HEK293 (cell line): ENCODE measurements at regions not wholly inside any gene's neighbourhood (a gene's known extent, or its start where the extent isn't known, plus 50 kb on each side); places are given as distances from the start of the nearest gene placed in this dataset.

ENCODE experiments used
- CTCF ChIA-PET: fragments of 350-600 bp; formaldehyde crosslinking; extraction: SDS; loops from one replicate; lab custom pipeline; 2021; ENCODE audit warnings: antibody characterized with exemption; lab: Yijun Ruan, JAX
- POLR2A ChIA-PET: fragments of 300-600 bp; formaldehyde crosslinking; extraction: SDS; loops from one replicate; lab custom pipeline; 2020; ENCODE audit warnings: antibody characterized with exemption, inconsistent platforms; lab: Yijun Ruan, JAX
- H3K27ac ChIP-seq: fragments of 200-500 bp; sonication (Bioruptor generic); 2 replicates; pipeline ENCODE4 v1.5.1; 2014; ENCODE audit warnings: low read depth, low read length, control low read depth, inconsistent platforms; ENCODE audit errors: extremely low read depth
- H3K36me3 ChIP-seq, 2 experiments: fragments of 200-500 bp in 1 of 2; sonication (Bioruptor generic) in 1 of 2; 1 replicate in 1 of 2; 2 replicates in 1 of 2; pipeline ENCODE4 v1.5.1; 2014 to 2017; ENCODE audit warnings: inconsistent platforms in 2 of 2, low read length in 2 of 2; ENCODE audit not compliant: control insufficient read depth in 2 of 2, insufficient read depth in 1 of 2
- H3K4me1 ChIP-seq: fragments of 200-500 bp; sonication (Bioruptor generic); 2 replicates; pipeline ENCODE4 v1.5.1; 2014; ENCODE audit warnings: mild to moderate bottlenecking, low read length, inconsistent platforms; ENCODE audit not compliant: control insufficient read depth, insufficient read depth
- H3K4me3 ChIP-seq: 2 replicates; pipeline ENCODE4 v1.5.1; 2011; ENCODE audit warnings: low read depth, mild to moderate bottlenecking, control low read depth, low read length, moderate library complexity
- H3K9me3 ChIP-seq: fragments of 200-500 bp; sonication (Bioruptor generic); 2 replicates; pipeline ENCODE4 v1.5.1; 2014; ENCODE audit warnings: low read depth, low read length, inconsistent platforms; ENCODE audit not compliant: control insufficient read depth, insufficient read depth
- CTCF ChIP-seq: fragments of 450-650 bp; formaldehyde crosslinking; IDR thresholded peaks from 2 replicates; pipeline ENCODE4 v1.5.1; 2016; ENCODE audit warnings: missing biosample characterization, missing genetic modification characterization
- ELK4 ChIP-seq: IDR thresholded peaks from 2 replicates; pipeline ENCODE4 v1.6.1; 2011; ENCODE audit warnings: mild to moderate bottlenecking, low read depth, low read length, borderline replicate concordance
- GLIS2 ChIP-seq: fragments of 450-650 bp; formaldehyde crosslinking; IDR thresholded peaks from 2 replicates; pipeline ENCODE4 v1.5.1; 2016; ENCODE audit warnings: missing biosample characterization, missing genetic modification characterization
- KLF10 ChIP-seq: fragments of 450-650 bp; IDR thresholded peaks from 2 replicates; pipeline ENCODE4 v1.5.1; 2018; ENCODE audit warnings: missing biosample characterization, mild to moderate bottlenecking, missing genetic modification characterization
- KLF7 ChIP-seq: fragments of 450-650 bp; formaldehyde crosslinking; IDR thresholded peaks from 2 replicates; pipeline ENCODE4 v1.5.1; 2016; ENCODE audit warnings: missing biosample characterization, missing genetic modification characterization, borderline replicate concordance
- KLF9 ChIP-seq: fragments of 450-650 bp; formaldehyde crosslinking; IDR thresholded peaks from 2 replicates; pipeline ENCODE4 v1.5.1; 2016; ENCODE audit warnings: missing biosample characterization, missing genetic modification characterization, low read depth
- MYNN ChIP-seq: fragments of 450-650 bp; formaldehyde crosslinking; IDR thresholded peaks from 2 replicates; pipeline ENCODE4 v1.5.1; 2016; ENCODE audit warnings: missing biosample characterization, missing genetic modification characterization, borderline replicate concordance
- TRIM28 ChIP-seq: IDR thresholded peaks from 2 replicates; pipeline ENCODE4 v1.6.1; 2011; ENCODE audit warnings: low read length, control low read depth, borderline replicate concordance
- ZBTB48 ChIP-seq: fragments of 450-650 bp; formaldehyde crosslinking; IDR thresholded peaks from 2 replicates; pipeline ENCODE4 v1.5.1; 2016; ENCODE audit warnings: missing biosample characterization, missing genetic modification characterization
- ZEB2 ChIP-seq: fragments of 450-650 bp; formaldehyde crosslinking; IDR thresholded peaks from 2 replicates; pipeline ENCODE4 v1.5.1; 2016; ENCODE audit warnings: missing biosample characterization, missing genetic modification characterization
- ZFHX2 ChIP-seq: fragments of 450-650 bp; formaldehyde crosslinking; conservative IDR thresholded peaks from 2 replicates; pipeline ENCODE4 v1.5.1; 2016; ENCODE audit warnings: missing biosample characterization, missing genetic modification characterization
- ZNF121 ChIP-seq: fragments of 450-650 bp; formaldehyde crosslinking; IDR thresholded peaks from 2 replicates; pipeline ENCODE4 v1.5.1; 2016; ENCODE audit warnings: missing biosample characterization, missing genetic modification characterization
- ZNF132 ChIP-seq: fragments of 450-650 bp; formaldehyde crosslinking; IDR thresholded peaks from 2 replicates; pipeline ENCODE4 v1.5.1; 2017; ENCODE audit warnings: missing biosample characterization, missing genetic modification characterization, borderline replicate concordance
- ZNF16 ChIP-seq: fragments of 450-650 bp; formaldehyde crosslinking; IDR thresholded peaks from 2 replicates; pipeline ENCODE4 v1.5.1; 2016; ENCODE audit warnings: low read depth, missing biosample characterization, missing genetic modification characterization
- ZNF169 ChIP-seq: fragments of 450-650 bp; formaldehyde crosslinking; IDR thresholded peaks from 2 replicates; pipeline ENCODE4 v1.5.1; 2016; ENCODE audit warnings: missing biosample characterization, missing genetic modification characterization
- ZNF174 ChIP-seq: fragments of 450-650 bp; formaldehyde crosslinking; IDR thresholded peaks from 2 replicates; pipeline ENCODE4 v1.5.0; 2017; ENCODE audit warnings: missing biosample characterization, mild to moderate bottlenecking, missing genetic modification characterization
- ZNF211 ChIP-seq: fragments of 450-650 bp; formaldehyde crosslinking; IDR thresholded peaks from 2 replicates; pipeline ENCODE4 v1.5.1; 2016; ENCODE audit warnings: low read depth, missing biosample characterization, missing genetic modification characterization
- ZNF23 ChIP-seq: fragments of 450-650 bp; formaldehyde crosslinking; IDR thresholded peaks from 2 replicates; pipeline ENCODE4 v1.5.1; 2016; ENCODE audit warnings: missing biosample characterization, missing genetic modification characterization, borderline replicate concordance
- ZNF248 ChIP-seq: fragments of 450-650 bp; formaldehyde crosslinking; IDR thresholded peaks from 2 replicates; pipeline ENCODE4 v1.5.1; 2017; ENCODE audit warnings: missing biosample characterization, missing genetic modification characterization
- ZNF341 ChIP-seq: fragments of 450-650 bp; formaldehyde crosslinking; IDR thresholded peaks from 2 replicates; pipeline ENCODE4; 2016; ENCODE audit warnings: low read depth, missing biosample characterization, missing genetic modification characterization
- ZNF354C ChIP-seq: fragments of 450-650 bp; formaldehyde crosslinking; IDR thresholded peaks from 2 replicates; pipeline ENCODE4 v1.5.1; 2016; ENCODE audit warnings: missing biosample characterization, missing genetic modification characterization, low read depth, borderline replicate concordance
- ZNF416 ChIP-seq: fragments of 450-650 bp; formaldehyde crosslinking; IDR thresholded peaks from 2 replicates; pipeline ENCODE4 v1.5.1; 2016; ENCODE audit warnings: missing biosample characterization, missing genetic modification characterization
- ZNF488 ChIP-seq: fragments of 450-650 bp; formaldehyde crosslinking; IDR thresholded peaks from 2 replicates; pipeline ENCODE4 v1.5.1; 2016; ENCODE audit warnings: missing biosample characterization, missing genetic modification characterization
- ZNF626 ChIP-seq: fragments of 450-650 bp; sonication (Bioruptor Pico); formaldehyde crosslinking; IDR thresholded peaks from 2 replicates; pipeline ENCODE4 v1.5.1; 2018; ENCODE audit warnings: missing biosample characterization, missing genetic modification characterization, inconsistent platforms
- ZNF692 ChIP-seq: fragments of 450-650 bp; formaldehyde crosslinking; IDR thresholded peaks from 2 replicates; pipeline ENCODE4 v1.5.1; 2016; ENCODE audit warnings: missing biosample characterization, missing genetic modification characterization
- ZNF707 ChIP-seq: fragments of 450-650 bp; formaldehyde crosslinking; IDR thresholded peaks from 2 replicates; pipeline ENCODE4 v1.5.1; 2016; ENCODE audit warnings: missing biosample characterization, missing genetic modification characterization
- ZNF843 ChIP-seq: fragments of 450-650 bp; formaldehyde crosslinking; IDR thresholded peaks from 2 replicates; pipeline ENCODE4 v1.5.1; 2016; ENCODE audit warnings: missing biosample characterization, missing genetic modification characterization
- TF ChIP-seq, protein P1 (sequence below): fragments of 450-650 bp; formaldehyde crosslinking; IDR thresholded peaks from 2 replicates; pipeline ENCODE4 v1.5.1; 2016; ENCODE audit warnings: missing biosample characterization, missing genetic modification characterization

GRCh38 chr2:60216452-60216995 lies 336.9 kb downstream of the BCL11A start:
- H3K9me3 ChIP-seq, result no peaks in the 10 kb centered on the region
- H3K4me3 ChIP-seq, result no peak overlapping the region
- POLR2A ChIA-PET, result no interaction called here
- H3K4me1 ChIP-seq, result peaks cover 8% of the 10 kb centered on the region
- no peaks in the 10 kb centered on the region for H3K36me3 ChIP-seq
- no peak overlapping the region for H3K27ac ChIP-seq
- TF ChIP-seq KLF7 (tag by site-specific recombination), result no peak
- TF ChIP-seq ZNF211 (tag by site-specific recombination), result no peak
- TF ChIP-seq ZFHX2 (tag by site-specific recombination), result no peak
- TF ChIP-seq ELK4, result no peak
- no peak for TF ChIP-seq CTCF
- TF ChIP-seq ZNF488 (tag by site-specific recombination), result no peak
- no peak for TF ChIP-seq ZNF23 (tag by site-specific recombination)
- no peak for TF ChIP-seq ZNF416 (tag by site-specific recombination)
- TF ChIP-seq ZNF169 (tag by site-specific recombination), result no peak
- no peak for TF ChIP-seq KLF9 (tag by site-specific recombination)
- TF ChIP-seq, protein P1, sequence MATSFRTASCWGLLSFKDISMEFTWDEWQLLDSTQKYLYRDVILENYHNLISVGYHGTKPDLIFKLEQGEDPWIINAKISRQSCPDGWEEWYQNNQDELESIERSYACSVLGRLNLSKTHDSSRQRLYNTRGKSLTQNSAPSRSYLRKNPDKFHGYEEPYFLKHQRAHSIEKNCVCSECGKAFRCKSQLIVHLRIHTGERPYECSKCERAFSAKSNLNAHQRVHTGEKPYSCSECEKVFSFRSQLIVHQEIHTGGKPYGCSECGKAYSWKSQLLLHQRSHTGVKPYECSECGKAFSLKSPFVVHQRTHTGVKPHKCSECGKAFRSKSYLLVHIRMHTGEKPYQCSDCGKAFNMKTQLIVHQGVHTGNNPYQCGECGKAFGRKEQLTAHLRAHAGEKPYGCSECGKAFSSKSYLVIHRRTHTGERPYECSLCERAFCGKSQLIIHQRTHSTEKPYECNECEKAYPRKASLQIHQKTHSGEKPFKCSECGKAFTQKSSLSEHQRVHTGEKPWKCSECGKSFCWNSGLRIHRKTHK, result no peak
- no peak for TF ChIP-seq ZNF843 (tag by site-specific recombination)
- TF ChIP-seq, all 188 proteins: peak for 0
- CTCF ChIA-PET, result interaction anchor here (0.6 kb wide), 1 partner anchor 346 kb away, joined by 3 read pairs; no protein-coding TSS in a partner anchor

- no peaks in the 10 kb centered on the region for H3K9me3 ChIP-seq
- H3K27ac ChIP-seq, result peak overlapping the region; percentile 5; the same call in 1 of the 2 replicates
- ChIA-PET CTCF (interaction anchor here (0.6 kb wide), 1 partner anchor 62 kb away, joined by 4 read pairs; no protein-coding TSS in a partner anchor), POLR2A (no interaction called here)
- peaks cover 8% of the 10 kb centered on the region for H3K4me1 ChIP-seq
- no peak overlapping the region for H3K4me3 ChIP-seq
- no peak for TF ChIP-seq ZNF121 (tag by site-specific recombination)
- TF ChIP-seq ZNF626 (tag by site-specific recombination), result no peak
- no peak for TF ChIP-seq ZNF248 (tag by site-specific recombination)
- no peak for TF ChIP-seq ZNF354C (tag by site-specific recombination)
- no peak for TF ChIP-seq ZNF707 (tag by site-specific recombination)
- no peak for TF ChIP-seq TRIM28
- no peak for TF ChIP-seq MYNN (tag by site-specific recombination)
- TF ChIP-seq ZNF174 (tag by site-specific recombination), result no peak
- no peak for TF ChIP-seq ZNF341 (tag by site-specific recombination)
- TF ChIP-seq ZNF132 (tag by site-specific recombination), result no peak
- TF ChIP-seq GLIS2 (tag by site-specific recombination), result no peak
- no peak for TF ChIP-seq ZEB2 (tag by site-specific recombination)
- no peak for TF ChIP-seq ZNF692
- TF ChIP-seq ZBTB48 (tag by site-specific recombination), result no peak
- TF ChIP-seq KLF10, result no peak
- no peak for TF ChIP-seq ZNF16
- TF ChIP-seq, all 188 proteins: peak for 0
- no peaks in the 10 kb centered on the region for H3K36me3 ChIP-seq
Observed at GRCh38 chr2:60215386-60215901, 338.0 kb downstream of the BCL11A start.
